DMS53 (cell line): ENCODE measurements at regions not wholly inside any gene's neighbourhood (a gene's known extent, or its start where the extent isn't known, plus 50 kb on each side); places are given as distances from the start of the nearest gene placed in this dataset.

Experiments used
- DNase-seq: peaks from one replicate; lab custom pipeline; 2025; lab: John Stamatoyannopoulos, UW

DNA sequence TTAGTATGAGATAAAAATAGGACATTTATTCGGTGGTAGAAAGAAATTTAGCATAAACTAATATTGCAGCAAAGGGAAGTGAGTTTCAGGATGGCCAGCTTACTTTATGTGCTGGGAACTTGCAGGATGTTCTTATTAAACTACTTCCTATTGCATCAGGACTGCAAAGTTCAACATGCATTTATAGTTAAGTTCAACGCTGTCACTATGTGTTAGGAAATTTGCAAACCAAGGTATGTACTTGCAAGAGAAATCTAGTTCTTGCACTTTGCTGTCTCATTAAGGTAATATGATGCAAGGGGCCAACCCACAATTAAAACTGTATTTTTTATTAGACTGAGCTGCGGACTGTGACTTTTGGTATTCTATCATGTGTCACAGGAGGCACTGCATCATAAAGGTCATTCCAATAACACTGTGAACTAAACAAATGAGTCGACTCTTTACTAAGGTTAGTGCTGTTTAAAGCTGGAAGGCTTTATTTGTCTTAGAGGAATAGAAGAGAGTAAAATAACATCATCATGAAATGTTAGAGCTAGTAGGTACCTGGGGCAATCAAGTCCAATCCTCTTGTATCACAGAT is 1525.7 kb upstream of the TENM3 start:
- no peak for DNase-seq

DNA sequence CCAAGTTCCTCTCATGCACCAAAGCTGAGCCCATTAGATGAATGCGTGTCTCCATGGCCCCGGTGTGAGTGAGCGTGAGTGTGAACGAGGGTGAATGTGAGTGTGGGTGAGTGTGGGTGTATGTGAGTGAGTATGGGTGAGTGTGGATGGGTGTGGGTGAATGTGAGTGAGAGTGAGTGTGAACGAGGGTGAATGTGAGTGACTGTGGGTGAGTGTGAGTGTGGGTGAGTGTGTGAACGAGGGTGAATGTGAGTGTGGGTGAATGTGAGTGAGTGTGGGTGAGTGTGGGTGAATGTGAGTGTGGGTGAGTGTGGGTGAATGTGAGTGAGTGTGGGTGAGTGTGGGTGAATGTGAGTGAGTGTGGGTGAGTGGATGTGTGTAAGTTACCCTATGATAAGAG is 1521.8 kb upstream of the TENM3 start:
- DNase-seq: no peak

DNA sequence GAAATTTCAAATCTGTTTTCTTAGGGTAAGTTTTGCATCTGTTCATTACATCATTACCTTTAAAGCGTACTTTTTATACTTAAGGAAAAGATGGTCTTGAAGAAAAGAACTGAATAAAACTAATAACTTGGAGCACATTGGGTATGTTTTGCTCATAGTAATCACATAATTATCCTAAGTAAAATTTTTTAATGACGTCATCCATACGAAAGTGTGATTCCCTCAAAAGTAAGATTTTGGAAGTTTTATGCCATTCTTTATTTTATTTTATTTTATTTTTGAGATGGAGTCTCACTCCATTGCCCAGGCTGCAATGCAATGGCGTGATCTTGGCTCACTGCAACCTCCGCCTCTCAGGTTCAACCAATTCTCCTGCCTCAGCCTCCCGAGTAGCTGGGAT is 1516.6 kb upstream of the TENM3 start:
- no peak for DNase-seq

- DNase-seq: no peak
Observed at GRCh38 chr4:180727478-180727877, 1515.7 kb upstream of the TENM3 start.

DNA sequence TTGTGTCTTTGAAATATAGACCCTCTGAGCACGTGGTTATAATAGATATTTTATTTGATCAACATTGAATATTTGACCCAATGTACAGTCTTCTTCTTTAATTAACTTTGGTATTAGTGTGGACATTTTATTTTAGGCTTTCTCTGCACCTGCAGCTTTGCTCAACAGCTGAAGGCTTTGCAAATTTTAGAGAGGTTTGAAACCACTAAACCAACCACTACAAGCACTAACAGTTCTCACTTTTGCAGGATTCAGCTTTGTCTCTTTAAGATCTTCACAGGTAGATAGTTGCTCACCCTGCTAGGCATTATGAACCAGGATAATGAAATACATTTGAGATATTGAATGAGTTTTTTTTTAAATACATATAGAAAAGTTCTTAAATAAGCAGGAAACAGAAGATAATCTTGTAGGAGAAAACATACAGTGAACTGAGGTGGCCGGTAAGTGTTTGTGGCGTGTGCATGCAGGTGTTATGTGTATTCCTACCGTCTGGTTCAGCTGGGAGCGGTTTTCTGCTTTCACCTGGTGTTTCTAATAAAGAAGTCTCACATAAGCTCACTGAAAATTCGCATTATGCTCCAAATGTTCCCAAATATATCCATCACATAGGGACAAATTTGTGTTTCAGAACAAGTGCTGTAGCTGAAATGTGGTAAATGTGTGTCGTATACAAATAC is 1508.3 kb upstream of the TENM3 start:
- DNase-seq: no peak

DNA sequence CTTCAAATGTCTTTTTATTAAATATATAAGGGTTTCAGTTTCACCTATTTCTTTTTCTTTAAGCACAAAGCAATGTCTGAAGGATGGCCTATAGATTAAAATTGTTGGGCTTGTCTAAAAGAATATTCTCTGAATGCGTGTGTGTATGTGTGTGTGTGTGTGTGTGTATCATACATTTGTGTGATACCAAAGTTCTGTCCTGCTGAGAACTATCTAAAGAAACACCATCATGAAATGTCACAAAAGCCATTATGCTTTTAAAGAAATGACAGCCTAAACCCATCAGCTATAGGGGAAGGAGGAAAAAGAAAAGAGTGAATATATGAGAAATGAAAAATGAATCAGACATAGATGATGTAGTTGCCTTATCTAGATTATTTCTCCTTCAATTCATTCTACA is 1501.5 kb upstream of the TENM3 start:
- DNase-seq: no peak

GRCh38 chr4:180745019-180745418 is 1498.2 kb upstream of the TENM3 start:
- no peak for DNase-seq

DNA sequence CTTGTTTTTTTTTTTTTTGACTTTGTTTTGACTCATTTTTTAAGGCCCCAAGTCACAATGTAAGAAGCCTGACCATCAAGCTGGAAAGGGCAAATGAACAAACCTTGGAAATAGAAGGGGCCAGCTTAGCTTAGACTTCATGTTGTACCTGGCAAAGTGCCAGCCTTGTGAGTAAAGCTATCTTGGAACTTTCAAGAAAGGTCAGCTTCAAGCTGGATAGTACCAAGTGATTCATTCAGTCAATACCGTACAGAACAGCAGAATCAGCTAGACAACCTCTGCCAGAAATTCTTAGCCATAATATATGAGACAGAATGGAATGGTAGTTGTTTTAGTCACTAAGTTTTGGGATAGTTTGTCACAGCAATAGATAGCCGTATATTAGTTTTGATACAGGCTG is 1492.2 kb upstream of the TENM3 start:
- no peak for DNase-seq

- DNase-seq: no peak
Observed at GRCh38 chr4:180757927-180758326, 1485.3 kb upstream of the TENM3 start.

GRCh38 chr4:180766045-180766444 is 1477.2 kb upstream of the TENM3 start:
- no peak for DNase-seq

GRCh38 chr4:180766944-180767729 is 1476.1 kb upstream of the TENM3 start:
- no peak for DNase-seq

- no peak for DNase-seq
Observed at GRCh38 chr4:180768610-180769009, 1474.6 kb upstream of the TENM3 start.

DNA sequence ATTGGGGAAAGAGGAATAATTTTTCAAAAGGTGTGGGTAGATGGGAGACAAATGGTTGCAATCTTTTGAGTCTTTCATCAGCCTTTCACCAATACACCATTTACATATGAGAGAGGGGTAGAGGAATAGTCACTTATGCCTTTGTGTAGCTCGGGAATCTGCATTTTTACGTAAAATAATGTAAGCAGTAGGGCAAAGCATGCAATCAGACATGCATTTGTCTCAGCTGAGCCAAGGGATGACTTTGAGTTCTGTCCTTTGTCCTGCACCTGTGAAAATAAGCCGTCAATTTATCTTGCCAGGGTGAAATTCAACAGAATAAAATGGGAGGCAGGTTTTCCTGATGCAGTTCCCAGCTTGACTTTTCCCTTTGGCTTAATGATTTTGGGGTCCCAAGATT is 1473.4 kb upstream of the TENM3 start:
- no peak for DNase-seq

DNA sequence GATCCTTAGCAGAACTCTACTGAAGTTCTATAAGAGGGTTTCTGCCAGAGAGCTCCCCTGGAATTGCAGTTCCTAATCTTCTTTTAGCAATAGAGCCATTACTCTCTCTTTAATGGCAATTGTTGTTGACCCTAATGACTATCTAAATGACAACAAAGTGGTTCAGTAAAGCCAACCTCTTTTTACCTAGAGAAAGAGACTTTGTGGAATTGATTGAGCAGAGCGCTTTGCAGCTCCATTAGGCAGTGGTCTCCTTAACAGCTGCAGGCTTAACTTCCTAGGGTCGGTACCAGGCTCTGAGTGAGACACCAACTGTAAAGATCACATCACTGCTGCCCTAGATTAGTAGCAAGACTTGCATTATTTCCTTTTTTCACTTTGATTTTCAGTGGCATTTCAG is 1472.9 kb upstream of the TENM3 start:
- DNase-seq: no peak

GRCh38 chr4:180784940-180785339 is 1458.3 kb upstream of the TENM3 start:
- DNase-seq: no peak

GRCh38 chr4:180788729-180789128 is 1454.5 kb upstream of the TENM3 start:
- no peak for DNase-seq

DNA sequence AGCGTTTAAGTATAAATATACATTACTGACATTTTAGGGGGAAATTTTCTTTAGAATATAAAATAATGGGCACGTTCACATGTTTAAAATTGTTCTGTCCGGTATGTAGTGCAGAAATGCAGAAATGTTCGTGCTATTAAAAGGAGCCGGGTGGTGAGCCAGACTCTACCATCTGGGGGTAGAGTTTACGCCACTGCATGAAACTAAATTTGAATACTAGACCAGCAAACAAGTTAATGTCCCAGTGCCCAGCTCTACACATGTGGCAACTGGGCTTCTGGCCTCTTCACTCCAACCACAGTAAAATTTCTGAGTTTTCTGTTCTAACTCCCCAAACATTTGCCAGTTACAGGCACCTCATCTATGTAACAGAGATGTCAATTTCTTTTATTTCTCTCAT is 1453.3 kb upstream of the TENM3 start:
- DNase-seq: no peak

GRCh38 chr4:180790471-180790870 is 1452.7 kb upstream of the TENM3 start:
- DNase-seq: no peak

DNA sequence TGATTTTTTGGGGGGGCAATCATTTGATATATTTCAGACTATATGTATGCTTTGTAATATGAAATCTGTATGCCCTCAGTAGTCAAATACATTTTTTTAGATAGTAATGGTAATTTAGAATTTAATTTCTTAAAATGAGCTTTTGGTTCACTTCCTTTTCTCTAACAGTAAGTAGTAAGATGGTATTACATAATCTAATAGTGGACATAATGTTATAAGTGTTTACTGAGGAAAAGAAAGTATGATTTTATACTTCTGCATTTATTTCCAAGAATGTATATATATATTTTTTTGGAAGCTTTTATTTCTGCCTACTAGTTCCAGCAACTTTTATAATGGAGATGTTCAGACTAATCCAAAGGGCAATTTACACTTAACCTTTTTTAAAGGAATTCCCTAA is 1450.7 kb upstream of the TENM3 start:
- no peak for DNase-seq

DNA sequence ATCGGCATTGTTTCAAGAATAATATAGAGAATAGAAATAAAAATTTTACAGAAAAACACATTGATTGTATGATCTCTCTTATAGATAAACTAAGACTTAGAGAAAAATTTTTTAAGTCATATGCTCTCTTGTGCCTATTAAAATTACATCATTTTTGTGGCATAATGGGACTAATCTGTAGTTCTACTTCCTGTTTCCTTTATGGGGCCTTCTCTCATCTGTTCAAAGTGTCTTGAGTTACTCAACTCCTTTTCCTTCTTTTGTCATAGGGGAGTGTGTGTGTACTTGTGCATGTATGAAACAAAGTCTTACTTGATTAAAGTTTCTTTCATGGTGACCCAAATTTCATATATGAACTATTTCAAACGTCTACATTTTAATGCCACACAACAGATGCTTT is 1448.9 kb upstream of the TENM3 start:
- no peak for DNase-seq

DNA sequence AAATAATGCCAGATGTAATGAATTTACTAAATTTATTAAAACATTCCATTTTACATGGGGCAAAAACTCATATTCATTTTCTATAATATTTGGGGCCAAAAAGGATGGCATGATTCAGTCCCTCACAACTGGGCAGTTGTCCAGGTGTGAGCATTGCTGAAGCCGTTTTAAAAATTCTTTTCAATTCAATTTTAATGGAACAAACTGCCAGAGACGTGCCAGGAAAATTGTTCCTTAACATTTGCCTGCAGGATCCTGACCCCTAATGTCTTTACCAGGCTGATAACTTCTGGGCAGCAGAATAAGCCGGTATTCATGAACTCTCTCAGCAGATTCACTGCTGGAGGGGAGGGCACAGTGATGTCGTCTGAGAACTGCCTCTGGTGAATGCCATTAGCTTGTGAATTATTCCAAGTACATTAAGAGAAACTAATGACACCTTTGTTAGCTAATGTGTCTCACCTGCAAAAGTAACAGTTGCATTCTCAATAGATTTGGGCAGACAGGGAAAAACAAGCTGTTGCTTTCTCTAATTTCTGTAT is 1445.1 kb upstream of the TENM3 start:
- DNase-seq: no peak

- DNase-seq: no peak
Observed at GRCh38 chr4:180799798-180800197, 1443.4 kb upstream of the TENM3 start.

GRCh38 chr4:180805101-180805500 is 1438.1 kb upstream of the TENM3 start:
- DNase-seq: no peak
